ENCODE measurements at regions not wholly inside any gene's neighbourhood (a gene's known extent, or its start where the extent isn't known, plus 50 kb on each side); places are given as distances from the start of the nearest gene placed in this dataset.
"Not testable (repeated sequence)": the region's sequence is repeated elsewhere in the genome, so short reads cannot be mapped to it uniquely, and the experiment has no call there.

DNA sequence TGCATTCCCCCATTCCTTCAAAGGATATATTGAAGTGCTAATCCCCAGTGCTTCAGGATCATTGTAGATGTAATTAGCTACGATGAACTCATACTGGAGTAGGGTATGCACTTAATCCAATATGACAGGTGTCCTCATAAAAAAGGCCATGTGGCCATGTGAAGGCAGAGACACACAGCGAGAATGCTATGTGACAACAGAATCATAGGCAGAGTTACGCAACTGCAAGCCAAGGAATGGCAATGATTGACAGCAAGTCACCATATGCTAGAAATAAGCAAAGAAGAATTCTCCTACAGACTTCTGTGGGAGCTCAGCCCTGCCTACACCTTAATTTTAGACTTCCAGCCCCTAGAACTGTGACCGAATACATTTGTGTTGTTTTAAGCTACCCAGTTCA is 875.6 kb upstream of the ROBO1 start:
- no peak overlapping the region for H3K27ac Mint-ChIP-seq
- peaks cover 0 to 13% of the 10 kb centered on the region in 2 experiments for H3K9me3 ChIP-seq (ENCODE audit: control insufficient read depth in 2 of 2, low read length in 2 of 2)
- H3K4me1 Mint-ChIP-seq, result no peaks in the 10 kb centered on the region
- H3K9me3 Mint-ChIP-seq, result peaks cover 0 to 25% (median 6%) of the 10 kb centered on the region in 7 donors
- no peak overlapping the region for H3K4me3 Mint-ChIP-seq
- no peaks in the 10 kb centered on the region for H3K27me3 Mint-ChIP-seq
- no peak overlapping the region for H3K27ac ChIP-seq (ENCODE audit: insufficient read depth, low read length, poor library complexity, severe bottlenecking)
- peaks cover 3% of the 10 kb centered on the region for H3K36me3 Mint-ChIP-seq
- DNase-seq, result no peak
- H3K36me3 ChIP-seq (ENCODE audit: control insufficient read depth, insufficient read depth, low read length), result no peaks in the 10 kb centered on the region
- no peaks in the 10 kb centered on the region for H3K4me1 ChIP-seq (ENCODE audit: control insufficient read depth, insufficient read depth, low read length, poor library complexity, severe bottlenecking)
- H3K4me3 ChIP-seq (ENCODE audit: low read depth, low read length), result no peak overlapping the region
- no peaks in the 10 kb centered on the region for H3K27me3 ChIP-seq (ENCODE audit: control insufficient read depth, insufficient read depth, low read length)
- ATAC-seq (ENCODE audit: low read depth in 2 of 2), result no peak

DNA sequence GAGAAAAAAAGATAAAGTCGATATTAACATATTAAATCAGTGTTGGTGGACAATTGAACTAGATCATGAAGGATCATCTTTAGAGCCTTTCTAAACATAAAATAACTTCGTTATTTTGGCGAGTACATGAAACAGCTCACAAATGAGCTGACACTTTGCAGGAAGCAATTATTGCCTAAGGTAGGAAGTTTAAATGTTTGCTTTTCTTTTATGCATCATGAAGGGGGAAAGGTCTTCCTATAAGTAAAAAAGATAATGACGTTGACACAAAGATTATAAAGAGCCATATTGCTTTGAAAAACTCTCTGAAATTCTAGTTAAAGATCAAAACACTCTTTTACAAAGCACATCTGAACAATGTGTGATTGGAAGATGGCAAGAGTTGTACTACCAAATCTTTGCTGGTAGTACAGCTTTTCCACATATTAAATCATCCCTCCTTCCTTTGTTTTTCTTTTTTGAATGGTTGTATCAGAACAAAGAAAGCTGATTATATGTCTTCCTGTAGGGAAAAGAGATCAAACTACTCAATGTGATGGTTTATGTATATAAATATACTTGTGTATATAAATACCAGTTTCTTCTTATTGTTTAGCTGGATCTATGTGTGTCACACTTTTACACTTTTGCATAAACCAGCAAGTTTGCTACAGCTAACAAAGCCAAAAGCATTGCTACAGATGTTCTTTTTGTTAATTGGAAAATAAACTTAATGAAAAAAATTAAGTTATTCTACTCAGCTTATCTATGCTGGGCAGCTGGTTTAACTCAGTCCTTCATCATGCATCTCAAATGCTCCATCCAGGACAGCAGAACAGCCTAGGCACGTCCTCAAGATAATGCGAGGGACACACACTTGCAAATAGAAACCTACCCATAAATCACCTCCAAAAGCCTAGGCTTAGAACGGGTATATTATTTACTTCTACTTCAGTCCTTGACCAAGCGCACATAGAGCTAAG is 850.8 kb upstream of the ROBO1 start:
- DNase-seq, result no peak
- H3K4me3 Mint-ChIP-seq, result no peak overlapping the region
- no peaks in the 10 kb centered on the region for H3K36me3 Mint-ChIP-seq
- no peak overlapping the region for H3K27ac Mint-ChIP-seq
- Histone ChIP-seq H3K36me3 (ENCODE audit: control insufficient read depth, insufficient read depth, low read length) (no peaks in the 10 kb centered on the region), H3K9me3 (ENCODE audit: control insufficient read depth in 2 of 2, low read length in 2 of 2) (peaks cover 0 to 4% of the 10 kb centered on the region in 2 experiments), H3K27ac (ENCODE audit: insufficient read depth, low read length, poor library complexity, severe bottlenecking) (no peak overlapping the region), H3K4me1 (ENCODE audit: control insufficient read depth, insufficient read depth, low read length, poor library complexity, severe bottlenecking) (no peaks in the 10 kb centered on the region), H3K27me3 (ENCODE audit: control insufficient read depth, insufficient read depth, low read length) (no peaks in the 10 kb centered on the region), H3K4me3 (ENCODE audit: low read depth, low read length) (no peak overlapping the region)
- no peak for ATAC-seq (ENCODE audit: low read depth in 2 of 2)
- no peaks in the 10 kb centered on the region for H3K4me1 Mint-ChIP-seq
- no peaks in the 10 kb centered on the region for H3K27me3 Mint-ChIP-seq
- peaks cover 0 to 11% (median 4%) of the 10 kb centered on the region in 7 donors for H3K9me3 Mint-ChIP-seq

DNA sequence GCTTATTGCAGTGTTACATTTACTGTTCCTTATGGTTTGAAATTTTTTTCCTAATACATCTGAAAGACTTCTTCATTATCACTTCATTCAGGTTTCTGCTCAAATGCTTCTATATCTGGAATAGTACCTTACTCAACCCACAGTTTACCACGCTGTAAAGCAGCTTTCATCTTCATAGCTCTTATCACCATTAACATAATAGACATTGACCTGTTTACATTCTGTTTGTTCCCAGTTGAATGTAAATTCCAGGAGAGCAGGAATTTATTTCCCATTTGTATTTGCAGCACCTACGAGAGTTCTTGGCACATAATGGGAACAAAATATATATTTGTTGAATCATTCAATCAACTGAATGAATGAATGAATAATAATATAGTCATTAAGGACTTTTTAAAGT is 844.6 kb upstream of the ROBO1 start:
- no peak overlapping the region for H3K4me3 Mint-ChIP-seq
- no peaks in the 10 kb centered on the region for H3K36me3 Mint-ChIP-seq
- H3K4me1 Mint-ChIP-seq, result peaks cover 0 to 2% (median 0%) of the 10 kb centered on the region in 4 donors
- H3K27ac ChIP-seq (ENCODE audit: insufficient read depth, low read length, poor library complexity, severe bottlenecking), result no peak overlapping the region
- no peak for DNase-seq
- H3K9me3 ChIP-seq (ENCODE audit: control insufficient read depth in 2 of 2, low read length in 2 of 2), result no peaks in the 10 kb centered on the region
- no peaks in the 10 kb centered on the region for H3K27me3 Mint-ChIP-seq
- H3K27me3 ChIP-seq (ENCODE audit: control insufficient read depth, insufficient read depth, low read length), result no peaks in the 10 kb centered on the region
- ATAC-seq (ENCODE audit: low read depth in 2 of 2), result no peak
- no peak overlapping the region for H3K4me3 ChIP-seq (ENCODE audit: low read depth, low read length)
- peaks cover 0 to 10% (median 9%) of the 10 kb centered on the region in 7 donors for H3K9me3 Mint-ChIP-seq
- H3K4me1 ChIP-seq (ENCODE audit: control insufficient read depth, insufficient read depth, low read length, poor library complexity, severe bottlenecking), result no peaks in the 10 kb centered on the region
- no peak overlapping the region for H3K27ac Mint-ChIP-seq
- H3K36me3 ChIP-seq (ENCODE audit: control insufficient read depth, insufficient read depth, low read length), result no peaks in the 10 kb centered on the region

DNA sequence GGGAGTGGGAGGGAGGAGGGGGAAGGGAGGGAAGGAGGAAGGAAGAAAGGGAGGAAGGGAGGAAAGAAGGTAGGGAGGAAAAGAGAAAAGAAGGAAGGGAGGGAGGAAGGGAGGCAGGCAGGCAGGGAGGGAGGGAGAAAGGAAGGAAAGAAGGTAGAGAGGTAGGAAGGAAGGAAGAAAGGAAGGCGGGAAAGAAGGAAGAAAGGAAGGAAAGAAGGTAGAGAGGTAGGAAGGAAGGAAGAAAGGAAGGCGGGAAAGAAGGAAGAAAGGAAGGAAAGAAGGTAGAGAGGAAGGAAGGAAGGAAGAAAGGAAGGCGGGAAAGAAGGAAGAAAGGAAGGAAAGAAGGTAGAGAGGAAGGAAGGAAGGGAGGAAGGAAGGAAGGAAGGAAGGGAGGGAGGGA is 840.3 kb upstream of the ROBO1 start:
- H3K27me3 Mint-ChIP-seq; H3K4me3 ChIP-seq (ENCODE audit: low read depth, low read length); H3K36me3 Mint-ChIP-seq; ATAC-seq (ENCODE audit: low read depth in 2 of 2); H3K4me1 ChIP-seq (ENCODE audit: control insufficient read depth, insufficient read depth, low read length, poor library complexity, severe bottlenecking); DNase-seq; H3K36me3 ChIP-seq (ENCODE audit: control insufficient read depth, insufficient read depth, low read length); H3K27ac Mint-ChIP-seq; H3K9me3 ChIP-seq (ENCODE audit: control insufficient read depth in 2 of 2, low read length in 2 of 2); H3K27me3 ChIP-seq (ENCODE audit: control insufficient read depth, insufficient read depth, low read length); H3K4me3 Mint-ChIP-seq; H3K4me1 Mint-ChIP-seq; H3K27ac ChIP-seq (ENCODE audit: insufficient read depth, low read length, poor library complexity, severe bottlenecking): not testable (repeated sequence)
- peaks cover 0 to 13% (median 11%) of the 10 kb centered on the region in 7 donors for H3K9me3 Mint-ChIP-seq

DNA sequence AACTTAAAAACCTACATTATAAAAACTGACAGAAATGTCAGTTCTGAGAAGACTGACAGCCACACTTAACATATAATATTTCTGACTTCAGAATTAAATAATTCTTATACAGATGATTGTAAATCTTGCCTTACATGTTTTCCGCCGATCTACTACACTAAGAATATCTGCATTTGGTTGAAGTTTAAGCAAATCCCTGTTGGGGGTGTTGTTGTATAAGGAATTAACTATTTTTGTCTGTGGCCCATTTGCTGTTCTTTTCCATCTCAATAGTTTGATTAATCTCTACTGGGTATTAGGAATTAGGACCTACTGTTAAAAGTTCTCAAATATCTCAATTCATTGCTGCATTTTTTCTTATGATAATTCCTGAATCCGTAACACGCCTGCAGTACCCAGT is 838.3 kb upstream of the ROBO1 start:
- H3K27me3 ChIP-seq (ENCODE audit: control insufficient read depth, insufficient read depth, low read length), result no peaks in the 10 kb centered on the region
- H3K9me3 ChIP-seq (ENCODE audit: control insufficient read depth in 2 of 2, low read length in 2 of 2), result no peaks in the 10 kb centered on the region
- ATAC-seq (ENCODE audit: low read depth in 2 of 2), result no peak
- no peak for DNase-seq
- H3K4me3 ChIP-seq (ENCODE audit: low read depth, low read length), result no peak overlapping the region
- Mint-ChIP-seq H3K36me3 (no peaks in the 10 kb centered on the region), H3K4me1 (peaks cover 0 to 2% (median 0%) of the 10 kb centered on the region in 4 donors), H3K27me3 (no peaks in the 10 kb centered on the region), H3K27ac (no peak overlapping the region), H3K4me3 (no peak overlapping the region), H3K9me3 (peaks cover 1 to 13% (median 5%) of the 10 kb centered on the region in 7 donors)
- no peaks in the 10 kb centered on the region for H3K4me1 ChIP-seq (ENCODE audit: control insufficient read depth, insufficient read depth, low read length, poor library complexity, severe bottlenecking)
- no peak overlapping the region for H3K27ac ChIP-seq (ENCODE audit: insufficient read depth, low read length, poor library complexity, severe bottlenecking)
- H3K36me3 ChIP-seq (ENCODE audit: control insufficient read depth, insufficient read depth, low read length), result no peaks in the 10 kb centered on the region

DNA sequence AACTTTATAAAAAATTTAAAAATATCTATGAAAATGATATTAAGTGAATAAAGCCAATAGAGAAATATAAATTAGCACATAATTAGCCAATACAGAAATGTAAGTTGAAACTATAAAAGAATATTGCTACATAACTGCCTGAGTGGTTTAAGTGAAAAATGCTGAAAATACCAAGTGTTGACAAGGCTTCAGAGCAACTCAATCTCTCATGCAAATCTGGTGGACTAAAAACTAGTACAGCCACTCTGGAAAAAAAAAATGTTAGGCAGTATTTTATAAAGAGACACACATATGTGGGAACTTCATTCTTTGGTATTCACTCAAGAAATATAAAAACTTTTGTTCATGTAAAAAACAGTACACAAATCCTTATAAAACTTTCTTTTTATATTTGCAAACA is 833.7 kb upstream of the ROBO1 start:
- Mint-ChIP-seq H3K9me3 (peaks cover 0 to 30% (median 11%) of the 10 kb centered on the region in 7 donors), H3K27ac (no peak overlapping the region), H3K4me3 (no peak overlapping the region), H3K27me3 (no peaks in the 10 kb centered on the region), H3K36me3 (no peaks in the 10 kb centered on the region), H3K4me1 (no peaks in the 10 kb centered on the region)
- H3K27me3 ChIP-seq (ENCODE audit: control insufficient read depth, insufficient read depth, low read length), result no peaks in the 10 kb centered on the region
- no peaks in the 10 kb centered on the region for H3K4me1 ChIP-seq (ENCODE audit: control insufficient read depth, insufficient read depth, low read length, poor library complexity, severe bottlenecking)
- peaks cover 0 to 2% of the 10 kb centered on the region in 2 experiments for H3K9me3 ChIP-seq (ENCODE audit: control insufficient read depth in 2 of 2, low read length in 2 of 2)
- H3K4me3 ChIP-seq (ENCODE audit: low read depth, low read length), result no peak overlapping the region
- H3K27ac ChIP-seq (ENCODE audit: insufficient read depth, low read length, poor library complexity, severe bottlenecking), result no peak overlapping the region
- no peak for ATAC-seq (ENCODE audit: low read depth in 2 of 2)
- no peak for DNase-seq
- no peaks in the 10 kb centered on the region for H3K36me3 ChIP-seq (ENCODE audit: control insufficient read depth, insufficient read depth, low read length)

DNA sequence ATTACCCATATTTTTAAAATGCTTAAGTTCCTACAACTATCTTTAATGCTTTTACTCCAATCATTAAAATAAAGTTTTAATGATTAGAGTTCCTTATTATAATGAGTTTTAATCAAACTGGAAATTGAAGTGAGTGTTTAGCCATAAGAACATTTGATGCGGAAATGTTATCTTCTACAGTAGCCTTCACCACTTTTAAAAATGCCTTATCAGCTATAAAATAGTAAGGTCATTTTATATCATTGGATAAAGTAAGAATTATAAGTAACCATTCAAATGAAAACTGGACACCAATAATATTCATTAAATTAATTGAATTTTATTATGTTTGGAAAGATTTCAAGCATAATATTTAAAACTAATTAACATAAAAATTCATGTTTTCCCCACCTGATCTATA is 825.0 kb upstream of the ROBO1 start:
- no peak overlapping the region for H3K4me3 ChIP-seq (ENCODE audit: low read depth, low read length)
- no peak overlapping the region for H3K27ac ChIP-seq (ENCODE audit: insufficient read depth, low read length, poor library complexity, severe bottlenecking)
- H3K4me1 Mint-ChIP-seq, result no peaks in the 10 kb centered on the region
- no peak overlapping the region for H3K27ac Mint-ChIP-seq
- no peaks in the 10 kb centered on the region for H3K36me3 ChIP-seq (ENCODE audit: control insufficient read depth, insufficient read depth, low read length)
- DNase-seq, result no peak
- H3K36me3 Mint-ChIP-seq, result no peaks in the 10 kb centered on the region
- H3K9me3 ChIP-seq (ENCODE audit: control insufficient read depth in 2 of 2, low read length in 2 of 2), result peaks cover 0 to 6% of the 10 kb centered on the region in 2 experiments
- H3K27me3 ChIP-seq (ENCODE audit: control insufficient read depth, insufficient read depth, low read length), result no peaks in the 10 kb centered on the region
- no peaks in the 10 kb centered on the region for H3K4me1 ChIP-seq (ENCODE audit: control insufficient read depth, insufficient read depth, low read length, poor library complexity, severe bottlenecking)
- H3K27me3 Mint-ChIP-seq, result no peaks in the 10 kb centered on the region
- no peak for ATAC-seq (ENCODE audit: low read depth in 2 of 2)
- H3K4me3 Mint-ChIP-seq, result no peak overlapping the region
- H3K9me3 Mint-ChIP-seq, result peaks cover 0 to 18% (median 4%) of the 10 kb centered on the region in 7 donors

DNA sequence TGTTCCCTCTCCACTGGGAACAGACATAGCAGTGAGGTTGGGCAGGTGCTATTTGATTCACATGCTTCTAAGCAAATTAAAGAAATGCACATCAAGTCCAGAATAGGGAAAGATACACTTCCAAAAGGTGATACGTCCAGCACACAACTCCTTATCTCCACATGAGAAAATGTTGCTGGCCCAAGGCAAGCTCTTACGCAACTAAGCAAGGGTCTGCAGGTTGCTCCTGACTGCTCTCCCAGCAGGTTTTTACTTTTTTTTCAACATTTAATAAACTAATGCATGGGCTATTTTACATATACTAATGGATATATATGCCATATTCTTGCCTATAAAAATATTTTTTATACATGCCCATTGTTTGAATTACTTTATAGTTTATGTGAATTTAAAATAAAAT is 818.5 kb upstream of the ROBO1 start:
- no peaks in the 10 kb centered on the region for H3K36me3 Mint-ChIP-seq
- no peaks in the 10 kb centered on the region for H3K27me3 Mint-ChIP-seq
- H3K27ac Mint-ChIP-seq, result no peak overlapping the region

More for the DNA sequence above, 818.5 kb upstream of the ROBO1 start:
- H3K9me3 ChIP-seq (ENCODE audit: control insufficient read depth in 2 of 2, low read length in 2 of 2), result peaks cover 4 to 5% of the 10 kb centered on the region in 2 experiments
- Mint-ChIP-seq H3K4me3 (no peak overlapping the region), H3K9me3 (peaks cover 0 to 6% (median 0%) of the 10 kb centered on the region in 7 donors), H3K4me1 (no peaks in the 10 kb centered on the region)
- H3K4me3 ChIP-seq (ENCODE audit: low read depth, low read length), result no peak overlapping the region
- ATAC-seq (ENCODE audit: low read depth in 2 of 2) (no peak), DNase-seq (no peak)
- no peaks in the 10 kb centered on the region for H3K4me1 ChIP-seq (ENCODE audit: control insufficient read depth, insufficient read depth, low read length, poor library complexity, severe bottlenecking)
- H3K36me3 ChIP-seq (ENCODE audit: control insufficient read depth, insufficient read depth, low read length), result no peaks in the 10 kb centered on the region
- no peak overlapping the region for H3K27ac ChIP-seq (ENCODE audit: insufficient read depth, low read length, poor library complexity, severe bottlenecking)
- no peaks in the 10 kb centered on the region for H3K27me3 ChIP-seq (ENCODE audit: control insufficient read depth, insufficient read depth, low read length)
